ENCODE measurements at regions not wholly inside any gene's neighbourhood (a gene's known extent, or its start where the extent isn't known, plus 50 kb on each side); places are given as distances from the start of the nearest gene placed in this dataset.

DNA sequence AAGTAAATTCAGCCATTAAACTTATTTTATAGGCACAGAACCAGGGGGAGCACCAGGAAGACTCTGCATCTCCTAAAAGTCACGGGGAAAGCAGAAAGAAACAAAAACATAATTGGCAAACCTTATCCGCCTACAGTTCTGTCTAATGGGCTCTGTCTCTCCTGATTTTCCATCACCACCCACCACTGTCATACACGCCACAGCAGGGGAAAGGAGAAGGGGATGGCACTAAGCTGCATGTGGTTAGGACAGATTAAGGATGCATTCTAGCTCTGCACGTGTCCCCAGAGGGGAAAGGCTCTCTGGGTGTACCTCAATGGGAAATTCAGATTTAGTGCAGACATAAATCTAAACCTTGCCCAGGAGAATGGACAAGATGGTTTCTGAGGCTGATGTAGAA, 359.8 kb downstream of the TMEM114 start:
- Mint-ChIP-seq H3K27me3 (ENCODE audit: insufficient read depth, low read depth) (peaks cover 13% of the 10 kb centered on the region), H3K36me3 (no peaks in the 10 kb centered on the region), H3K9me3 (peaks cover under 1% of the 10 kb centered on the region), H3K4me1 (peaks cover 11% of the 10 kb centered on the region), H3K4me3 (no peak overlapping the region), H3K27ac (no peak overlapping the region)
- Histone ChIP-seq H3K36me3 (no peaks in the 10 kb centered on the region), H2AFZ (replicated peaks) (no peak overlapping the region), H3K4me2 (no peak overlapping the region), H3K27me3 (no peaks in the 10 kb centered on the region), H3K9ac (no peak overlapping the region), H3F3A (ENCODE audit: low read depth) (no peaks in the 10 kb centered on the region), H3K79me2 (ENCODE audit: low read depth) (no peaks in the 10 kb centered on the region), H3K27ac (no peak overlapping the region), H3K4me3 (no peak overlapping the region), H4K20me1 (ENCODE audit: low read depth) (no peaks in the 10 kb centered on the region), H3K9me3 (ENCODE audit: low read depth) (no peaks in the 10 kb centered on the region), H3K4me1 (peaks cover 13% of the 10 kb centered on the region)
- no peak for DNase-seq (ENCODE audit: low spot score)
- TF ChIP-seq EZH2 (IDR thresholded peaks at IDR 0.05), result no peak

DNA sequence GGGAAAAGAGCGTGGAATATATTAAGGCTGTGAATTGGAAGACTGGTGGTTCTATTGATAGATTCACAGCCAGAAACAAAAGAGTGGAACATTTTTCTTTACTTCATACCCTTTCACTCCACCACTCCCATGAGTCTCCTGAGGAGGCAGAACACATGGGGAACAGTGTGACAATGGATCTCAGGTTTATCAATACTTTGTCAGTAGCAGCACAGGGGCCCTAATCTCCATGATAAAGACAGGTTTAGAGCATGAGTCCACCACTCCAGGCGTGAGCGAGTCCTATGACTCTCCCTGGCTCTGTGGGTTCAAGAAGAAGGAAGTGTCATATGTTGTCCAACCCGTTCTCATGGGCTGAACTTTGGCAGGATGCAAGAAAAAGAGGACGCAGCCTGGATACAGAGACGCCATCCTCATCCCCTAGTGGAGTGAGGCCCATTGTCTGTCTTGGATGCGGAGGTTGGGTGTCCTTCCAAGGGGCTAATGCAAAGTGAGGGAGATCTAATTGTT, 361.2 kb downstream of the TMEM114 start:
- Histone ChIP-seq H3K4me1 (peaks cover 13% of the 10 kb centered on the region), H3K4me3 (no peak overlapping the region), H4K20me1 (ENCODE audit: low read depth) (no peaks in the 10 kb centered on the region), H3K4me2 (peak overlapping the region; percentile 15), H2AFZ (replicated peaks) (peak overlapping the region; percentile 76), H3K27ac (no peak overlapping the region), H3K36me3 (no peaks in the 10 kb centered on the region), H3K27me3 (no peaks in the 10 kb centered on the region), H3F3A (ENCODE audit: low read depth) (no peaks in the 10 kb centered on the region), H3K79me2 (ENCODE audit: low read depth) (no peaks in the 10 kb centered on the region), H3K9ac (no peak overlapping the region), H3K9me3 (ENCODE audit: low read depth) (no peaks in the 10 kb centered on the region)
- H3K27ac Mint-ChIP-seq, result no peak overlapping the region
- peaks cover 10% of the 10 kb centered on the region for H3K27me3 Mint-ChIP-seq (ENCODE audit: insufficient read depth, low read depth)
- H3K36me3 Mint-ChIP-seq, result no peaks in the 10 kb centered on the region
- H3K4me3 Mint-ChIP-seq, result no peak overlapping the region
- DNase-seq (ENCODE audit: low spot score), result no peak
- peaks cover 2% of the 10 kb centered on the region for H3K9me3 Mint-ChIP-seq
- TF ChIP-seq EZH2 (IDR thresholded peaks at IDR 0.05) (no peak), EZH2phosphoT487 (IDR thresholded peaks at IDR 0.05) (no peak)
- TF ChIP-seq, protein P1, sequence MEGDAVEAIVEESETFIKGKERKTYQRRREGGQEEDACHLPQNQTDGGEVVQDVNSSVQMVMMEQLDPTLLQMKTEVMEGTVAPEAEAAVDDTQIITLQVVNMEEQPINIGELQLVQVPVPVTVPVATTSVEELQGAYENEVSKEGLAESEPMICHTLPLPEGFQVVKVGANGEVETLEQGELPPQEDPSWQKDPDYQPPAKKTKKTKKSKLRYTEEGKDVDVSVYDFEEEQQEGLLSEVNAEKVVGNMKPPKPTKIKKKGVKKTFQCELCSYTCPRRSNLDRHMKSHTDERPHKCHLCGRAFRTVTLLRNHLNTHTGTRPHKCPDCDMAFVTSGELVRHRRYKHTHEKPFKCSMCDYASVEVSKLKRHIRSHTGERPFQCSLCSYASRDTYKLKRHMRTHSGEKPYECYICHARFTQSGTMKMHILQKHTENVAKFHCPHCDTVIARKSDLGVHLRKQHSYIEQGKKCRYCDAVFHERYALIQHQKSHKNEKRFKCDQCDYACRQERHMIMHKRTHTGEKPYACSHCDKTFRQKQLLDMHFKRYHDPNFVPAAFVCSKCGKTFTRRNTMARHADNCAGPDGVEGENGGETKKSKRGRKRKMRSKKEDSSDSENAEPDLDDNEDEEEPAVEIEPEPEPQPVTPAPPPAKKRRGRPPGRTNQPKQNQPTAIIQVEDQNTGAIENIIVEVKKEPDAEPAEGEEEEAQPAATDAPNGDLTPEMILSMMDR (IDR thresholded peaks at IDR 0.05), result no peak
- H3K4me1 Mint-ChIP-seq, result peaks cover 11% of the 10 kb centered on the region

DNA sequence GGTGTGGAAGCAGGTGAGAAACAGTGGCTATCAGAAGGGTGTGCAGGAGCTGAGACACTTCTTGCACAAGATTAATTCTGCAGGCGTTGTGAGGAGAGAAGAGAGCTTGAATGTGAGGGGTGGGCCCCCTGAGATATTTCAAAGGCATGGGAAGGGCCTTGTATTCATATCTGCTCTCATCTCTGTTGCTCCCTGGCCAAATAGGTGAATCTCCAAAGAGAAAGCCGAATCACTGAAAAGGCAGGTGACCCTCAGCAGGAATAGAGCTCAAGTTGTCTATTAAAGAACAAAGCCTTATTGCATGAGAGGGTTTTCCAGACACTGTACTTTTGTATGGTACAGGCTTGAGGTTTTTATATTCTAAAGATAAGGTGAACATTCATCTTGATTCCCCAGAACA, 373.1 kb downstream of the TMEM114 start:
- Histone ChIP-seq H2AFZ (replicated peaks) (no peak overlapping the region), H3K4me2 (no peak overlapping the region), H3K4me3 (no peak overlapping the region), H3K79me2 (ENCODE audit: low read depth) (no peaks in the 10 kb centered on the region), H3K9me3 (ENCODE audit: low read depth) (no peaks in the 10 kb centered on the region), H3K4me1 (no peaks in the 10 kb centered on the region), H3K27me3 (no peaks in the 10 kb centered on the region), H3K27ac (no peak overlapping the region), H3K9ac (no peak overlapping the region), H3K36me3 (no peaks in the 10 kb centered on the region), H3F3A (ENCODE audit: low read depth) (no peaks in the 10 kb centered on the region), H4K20me1 (ENCODE audit: low read depth) (no peaks in the 10 kb centered on the region)
- H3K27me3 Mint-ChIP-seq (ENCODE audit: insufficient read depth, low read depth), result no peaks in the 10 kb centered on the region
- DNase-seq (ENCODE audit: low spot score), result no peak
- no peaks in the 10 kb centered on the region for H3K9me3 Mint-ChIP-seq
- H3K4me1 Mint-ChIP-seq, result no peaks in the 10 kb centered on the region
- no peak overlapping the region for H3K27ac Mint-ChIP-seq
- TF ChIP-seq, protein P1 (IDR thresholded peaks at IDR 0.05), result no peak
- no peak for TF ChIP-seq EZH2 (IDR thresholded peaks at IDR 0.05)
- TF ChIP-seq EZH2phosphoT487 (IDR thresholded peaks at IDR 0.05), result no peak
- H3K36me3 Mint-ChIP-seq, result no peaks in the 10 kb centered on the region
- no peak overlapping the region for H3K4me3 Mint-ChIP-seq

DNA sequence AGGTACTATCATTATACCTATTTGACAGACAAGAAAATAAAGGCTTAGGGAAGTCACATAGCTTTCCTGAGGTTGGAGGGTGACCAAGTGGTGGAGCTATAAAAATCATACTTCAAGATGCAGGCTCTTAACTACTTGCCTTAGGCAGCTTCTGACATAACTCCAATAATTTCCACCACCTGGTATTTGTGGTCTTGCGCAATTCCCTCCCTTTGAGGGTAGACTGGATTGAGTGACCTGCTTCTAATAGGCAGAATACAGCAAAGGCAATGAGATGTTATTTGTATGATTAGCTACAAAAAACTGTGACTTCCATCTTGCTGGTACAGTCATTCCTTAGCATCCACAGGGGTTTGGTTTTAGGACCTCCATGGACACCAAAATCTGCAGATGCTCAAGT, 385.5 kb downstream of the TMEM114 start:
- no peak overlapping the region for H3K27ac ChIP-seq
- H3K9me3 Mint-ChIP-seq, result peaks cover 6% of the 10 kb centered on the region
- no peaks in the 10 kb centered on the region for H3K9me3 ChIP-seq (ENCODE audit: low read depth)

More for the DNA sequence above, 385.5 kb downstream of the TMEM114 start:
- no peaks in the 10 kb centered on the region for H4K20me1 ChIP-seq (ENCODE audit: low read depth)
- TF ChIP-seq, protein P1 (IDR thresholded peaks at IDR 0.05), result no peak
- no peak for TF ChIP-seq EZH2phosphoT487 (IDR thresholded peaks at IDR 0.05)
- no peak for TF ChIP-seq EZH2 (IDR thresholded peaks at IDR 0.05)
- Mint-ChIP-seq H3K4me3 (no peak overlapping the region), H3K27me3 (ENCODE audit: insufficient read depth, low read depth) (peaks cover 2% of the 10 kb centered on the region), H3K27ac (no peak overlapping the region), H3K4me1 (no peaks in the 10 kb centered on the region), H3K36me3 (no peaks in the 10 kb centered on the region)
- no peak overlapping the region for H2AFZ ChIP-seq (replicated peaks)
- no peak overlapping the region for H3K4me3 ChIP-seq
- no peaks in the 10 kb centered on the region for H3F3A ChIP-seq (ENCODE audit: low read depth)
- no peak overlapping the region for H3K9ac ChIP-seq
- H3K36me3 ChIP-seq, result no peaks in the 10 kb centered on the region
- no peak for DNase-seq (ENCODE audit: low spot score)
- H3K4me1 ChIP-seq, result no peaks in the 10 kb centered on the region
- no peak overlapping the region for H3K4me2 ChIP-seq
- no peaks in the 10 kb centered on the region for H3K79me2 ChIP-seq (ENCODE audit: low read depth)
- H3K27me3 ChIP-seq, result no peaks in the 10 kb centered on the region

Data from neural progenitor cell (in vitro differentiated cells).